Renal cortex interstitium (tissue), 11 donors: ENCODE measurements at regions not wholly inside any gene's neighbourhood (a gene's known extent, or its start where the extent isn't known, plus 50 kb on each side); places are given as distances from the start of the nearest gene placed in this dataset.

Experiments used
- DNase-seq, 11 donors: peaks; one replicate each; pipeline ENCODE4 v3.0.0-alpha.2; 2013; ENCODE audit warnings: low read depth in 9 of 11, low spot score in 4 of 11; ENCODE audit errors: extremely low read depth in 1 of 11

- DNase-seq = no peak
Measured at GRCh38 chr9:93843396-93843795, 111.8 kb downstream of the BARX1 start.

GRCh38 chr9:93830606-93831005 lies 124.5 kb downstream of the BARX1 start:
- no peak for DNase-seq

GRCh38 chr9:93830012-93830596 lies 125.1 kb downstream of the BARX1 start:
- no peak for DNase-seq

GRCh38 chr9:93829271-93830011 lies 125.7 kb downstream of the BARX1 start:
- no peak for DNase-seq

GRCh38 chr9:93828331-93829097 lies 126.6 kb downstream of the BARX1 start:
- DNase-seq = no peak

GRCh38 chr9:93827545-93828330 lies 127.4 kb downstream of the BARX1 start:
- DNase-seq = peak in 9 of 11 donors; percentile 27 to 68 (median 53)

GRCh38 chr9:93826905-93827544 lies 128.1 kb downstream of the BARX1 start:
- no peak for DNase-seq

- DNase-seq = no peak
Measured at GRCh38 chr9:93826209-93826608, 128.9 kb downstream of the BARX1 start.

- no peak for DNase-seq
Measured at GRCh38 chr9:93825348-93826115, 129.6 kb downstream of the BARX1 start.

- no peak for DNase-seq
Measured at GRCh38 chr9:93824386-93825294, 130.5 kb downstream of the BARX1 start.

GRCh38 chr9:93823245-93824072 lies 131.7 kb downstream of the BARX1 start:
- no peak for DNase-seq

- no peak for DNase-seq
Measured at GRCh38 chr9:93822229-93822628, 132.9 kb downstream of the BARX1 start.

- DNase-seq = no peak
Measured at GRCh38 chr9:93821307-93821703, 133.8 kb downstream of the BARX1 start.

- no peak for DNase-seq
Measured at GRCh38 chr9:93820667-93821306, 134.4 kb downstream of the BARX1 start.

GRCh38 chr9:93819905-93820304 lies 135.2 kb downstream of the BARX1 start:
- DNase-seq = no peak
